NT2/D1 (cell line): ENCODE measurements at regions not wholly inside any gene's neighbourhood (a gene's known extent, or its start where the extent isn't known, plus 50 kb on each side); places are given as distances from the start of the nearest gene placed in this dataset.

Source experiments
- DNase-seq: peaks from one replicate; pipeline ENCODE4 v3.0.0-alpha.2; 2011; ENCODE audit warnings: low read depth, low spot score
- H3K27me3 ChIP-seq: 2 replicates; pipeline ENCODE4 v1.6.0; 2011; ENCODE audit warnings: mild to moderate bottlenecking; ENCODE audit not compliant: insufficient read length, insufficient read depth
- H3K36me3 ChIP-seq: 2 replicates; pipeline ENCODE4 v1.6.1; 2011; ENCODE audit warnings: mild to moderate bottlenecking, low read length, mixed read lengths; ENCODE audit not compliant: insufficient read depth, insufficient read length
- H3K4me1 ChIP-seq: 2 replicates; pipeline ENCODE4 v1.5.1; 2011; ENCODE audit not compliant: insufficient read depth, insufficient read length
- H3K4me3 ChIP-seq: 2 replicates; pipeline ENCODE4 v1.5.1; 2011; ENCODE audit warnings: low read depth; ENCODE audit not compliant: insufficient read length
- H3K9ac ChIP-seq: 2 replicates; pipeline ENCODE4 v1.6.0; 2011; ENCODE audit warnings: low read depth; ENCODE audit not compliant: insufficient read length
- H3K9me3 ChIP-seq: 2 replicates; pipeline ENCODE4 v1.5.1; 2011; ENCODE audit warnings: mild to moderate bottlenecking, low read length; ENCODE audit not compliant: insufficient read depth
- SUZ12 ChIP-seq: IDR thresholded peaks from 2 replicates; pipeline ENCODE4 v1.6.1; 2011; ENCODE audit not compliant: insufficient read length, insufficient read depth; ENCODE audit errors: extremely low read depth
- YY1 ChIP-seq: IDR thresholded peaks from 2 replicates; pipeline ENCODE4 v1.6.1; 2011; ENCODE audit not compliant: insufficient read length, insufficient read depth
- ZNF274 ChIP-seq: IDR thresholded peaks from 2 replicates; pipeline ENCODE4 v1.6.1; 2011; ENCODE audit warnings: mild to moderate bottlenecking, low read depth, low read length

- no peak for DNase-seq
- TF ChIP-seq ZNF274: no peak
- TF ChIP-seq YY1: no peak
- TF ChIP-seq SUZ12: no peak
These were observed 244.9 kb downstream of the TRIM36 start for GRCh38 chr5:114924769-114925168.

GRCh38 chr5:114912189-114912920, 257.4 kb downstream of the TRIM36 start:
- Histone ChIP-seq H3K9me3 (no peaks in the 10 kb centered on the region), H3K27me3 (no peaks in the 10 kb centered on the region), H3K4me3 (no peak overlapping the region), H3K36me3 (no peaks in the 10 kb centered on the region), H3K9ac (no peak overlapping the region), H3K4me1 (no peaks in the 10 kb centered on the region)
- TF ChIP-seq SUZ12 (no peak), YY1 (no peak), ZNF274 (no peak)
- DNase-seq: no peak

More at GRCh38 chr5:114924769-114925168, 244.9 kb downstream of the TRIM36 start:
- no peaks in the 10 kb centered on the region for H3K36me3 ChIP-seq
- H3K4me1 ChIP-seq: no peaks in the 10 kb centered on the region
- peaks cover 5% of the 10 kb centered on the region; the same call in 1 of the 2 replicates for H3K9me3 ChIP-seq
- H3K27me3 ChIP-seq: no peaks in the 10 kb centered on the region
- no peak overlapping the region for H3K4me3 ChIP-seq
- H3K9ac ChIP-seq: no peak overlapping the region

GRCh38 chr5:114910727-114911126, 259.0 kb downstream of the TRIM36 start:
- Histone ChIP-seq H3K4me1 (no peaks in the 10 kb centered on the region), H3K4me3 (no peak overlapping the region), H3K27me3 (no peaks in the 10 kb centered on the region), H3K9ac (no peak overlapping the region), H3K9me3 (peaks cover 2% of the 10 kb centered on the region; the same call in 1 of the 2 replicates), H3K36me3 (no peaks in the 10 kb centered on the region)
- no peak for TF ChIP-seq SUZ12
- no peak for TF ChIP-seq ZNF274
- TF ChIP-seq YY1: no peak
- no peak for DNase-seq

- H3K4me1 ChIP-seq: no peaks in the 10 kb centered on the region
- no peak for DNase-seq
- no peaks in the 10 kb centered on the region for H3K27me3 ChIP-seq
- TF ChIP-seq ZNF274 (no peak), SUZ12 (no peak)
- H3K36me3 ChIP-seq: no peaks in the 10 kb centered on the region
- H3K9ac ChIP-seq: no peak overlapping the region
- H3K9me3 ChIP-seq: peaks cover 11% of the 10 kb centered on the region; the same call in 1 of the 2 replicates
- H3K4me3 ChIP-seq: no peak overlapping the region
These were observed 260.3 kb downstream of the TRIM36 start for GRCh38 chr5:114909424-114909823.

- no peak for DNase-seq
- TF ChIP-seq YY1: no peak
- TF ChIP-seq ZNF274: no peak
- TF ChIP-seq SUZ12: no peak
- peaks cover 11% of the 10 kb centered on the region; the same call in 1 of the 2 replicates for H3K9me3 ChIP-seq
- H3K9ac ChIP-seq: no peak overlapping the region
- no peak overlapping the region for H3K4me3 ChIP-seq
- H3K4me1 ChIP-seq: no peaks in the 10 kb centered on the region
- H3K27me3 ChIP-seq: no peaks in the 10 kb centered on the region
- H3K36me3 ChIP-seq: no peaks in the 10 kb centered on the region
These were observed 265.9 kb downstream of the TRIM36 start for GRCh38 chr5:114903767-114904166.

GRCh38 chr5:114898602-114899001, 271.1 kb downstream of the TRIM36 start:
- H3K27me3 ChIP-seq: no peaks in the 10 kb centered on the region
- no peak for DNase-seq
- no peaks in the 10 kb centered on the region for H3K36me3 ChIP-seq
- H3K9ac ChIP-seq: no peak overlapping the region
- no peak overlapping the region for H3K4me3 ChIP-seq
- TF ChIP-seq SUZ12 (no peak), YY1 (no peak), ZNF274 (no peak)
- H3K4me1 ChIP-seq: no peaks in the 10 kb centered on the region
- no peaks in the 10 kb centered on the region for H3K9me3 ChIP-seq

- Histone ChIP-seq H3K27me3 (no peaks in the 10 kb centered on the region), H3K36me3 (no peaks in the 10 kb centered on the region), H3K9me3 (no peaks in the 10 kb centered on the region), H3K4me1 (no peaks in the 10 kb centered on the region), H3K9ac (no peak overlapping the region), H3K4me3 (no peak overlapping the region)
- no peak for TF ChIP-seq YY1
- TF ChIP-seq ZNF274: no peak
- no peak for TF ChIP-seq SUZ12
- no peak for DNase-seq
These were observed 286.0 kb downstream of the TRIM36 start for GRCh38 chr5:114883675-114884074.
